IPS DF 6.9 (cell line): ENCODE measurements at regions not wholly inside any gene's neighbourhood (a gene's known extent, or its start where the extent isn't known, plus 50 kb on each side); places are given as distances from the start of the nearest gene placed in this dataset.

Experiments used
- DNase-seq: peaks from one replicate; pipeline ENCODE4 v3.0.0-alpha.2; 2013; ENCODE audit warnings: low read depth, low spot score
- H3K27ac ChIP-seq: one replicate; pipeline ENCODE4 v1.5.1; 2013; ENCODE audit warnings: low read length, control low read depth
- H3K27me3 ChIP-seq: 2 replicates; pipeline ENCODE4 v1.6.1; 2013; ENCODE audit warnings: mild to moderate bottlenecking, low read length; ENCODE audit not compliant: control insufficient read depth, insufficient read depth
- H3K36me3 ChIP-seq: 2 replicates; pipeline ENCODE4 v1.6.1; 2013; ENCODE audit warnings: low read length; ENCODE audit not compliant: control insufficient read depth, insufficient read depth
- H3K4me1 ChIP-seq: 2 replicates; pipeline ENCODE4 v1.6.1; 2013; ENCODE audit warnings: low read length; ENCODE audit not compliant: control insufficient read depth, insufficient read depth
- H3K4me3 ChIP-seq: 2 replicates; pipeline ENCODE4 v1.5.1; 2013; ENCODE audit warnings: mild to moderate bottlenecking, low read length
- H3K9me3 ChIP-seq: 2 replicates; pipeline ENCODE4 v1.6.1; 2013; ENCODE audit warnings: low read length, inconsistent platforms; ENCODE audit not compliant: control insufficient read depth, insufficient read depth
- WGBS: extraction: QIAGEN DNeasy Blood & Tissue Kit; methylation state at CpG from one replicate; pipeline ENCODE4 v1.1.7; 2013; ENCODE audit warnings: mixed read lengths, missing lambda C conversion rate; ENCODE audit not compliant: insufficient read length, insufficient coverage; 5-methylcytosine and 5-hydroxymethylcytosine counted together

- no peak overlapping the region for H3K27ac ChIP-seq
Observed at GRCh38 chr3:117885011-117885441, 1149.6 kb downstream of the IGSF11 start.

GRCh38 chr3:117886147-117886546 is 1148.5 kb downstream of the IGSF11 start:
- H3K4me1 ChIP-seq = peaks cover 3% of the 10 kb centered on the region
- H3K36me3 ChIP-seq = no peaks in the 10 kb centered on the region
- H3K27me3 ChIP-seq = no peaks in the 10 kb centered on the region
- H3K4me3 ChIP-seq = no peak overlapping the region
- no peaks in the 10 kb centered on the region for H3K9me3 ChIP-seq
- no peak for DNase-seq
- no CpG with 5 or more reads among the region's 3 CpGs for WGBS
- H3K27ac ChIP-seq = no peak overlapping the region

More at GRCh38 chr3:117885011-117885441, 1149.6 kb downstream of the IGSF11 start:
- H3K4me3 ChIP-seq = no peak overlapping the region
- DNase-seq = no peak
- WGBS = no CpG with 5 or more reads among the region's 5 CpGs
- no peaks in the 10 kb centered on the region for H3K36me3 ChIP-seq
- H3K9me3 ChIP-seq = no peaks in the 10 kb centered on the region
- no peaks in the 10 kb centered on the region for H3K27me3 ChIP-seq
- peaks cover 3% of the 10 kb centered on the region for H3K4me1 ChIP-seq

GRCh38 chr3:117887031-117887430 is 1147.6 kb downstream of the IGSF11 start:
- H3K27me3 ChIP-seq = no peaks in the 10 kb centered on the region
- H3K4me1 ChIP-seq = peaks cover 3% of the 10 kb centered on the region
- H3K27ac ChIP-seq = no peak overlapping the region
- no peak for DNase-seq
- WGBS = no CpG with 5 or more reads among the region's 3 CpGs
- no peaks in the 10 kb centered on the region for H3K36me3 ChIP-seq
- no peaks in the 10 kb centered on the region for H3K9me3 ChIP-seq
- no peak overlapping the region for H3K4me3 ChIP-seq

- Histone ChIP-seq H3K9me3 (no peaks in the 10 kb centered on the region), H3K4me1 (peaks cover 3% of the 10 kb centered on the region), H3K27me3 (no peaks in the 10 kb centered on the region), H3K4me3 (no peak overlapping the region), H3K36me3 (no peaks in the 10 kb centered on the region), H3K27ac (no peak overlapping the region)
- no CpG with 5 or more reads among the region's 4 CpGs for WGBS
- no peak for DNase-seq
Observed at GRCh38 chr3:117887901-117888300, 1146.7 kb downstream of the IGSF11 start.

- no peaks in the 10 kb centered on the region for H3K27me3 ChIP-seq
- H3K27ac ChIP-seq = no peak overlapping the region
- no CpG with 5 or more reads among the region's 3 CpGs for WGBS
- no peaks in the 10 kb centered on the region for H3K9me3 ChIP-seq
- H3K36me3 ChIP-seq = no peaks in the 10 kb centered on the region
- H3K4me1 ChIP-seq = peaks cover 3% of the 10 kb centered on the region
- no peak overlapping the region for H3K4me3 ChIP-seq
- DNase-seq = no peak
Observed at GRCh38 chr3:117892431-117892841, 1142.2 kb downstream of the IGSF11 start.

- Histone ChIP-seq H3K27me3 (no peaks in the 10 kb centered on the region), H3K4me3 (no peak overlapping the region), H3K4me1 (peaks cover 3% of the 10 kb centered on the region), H3K36me3 (no peaks in the 10 kb centered on the region), H3K9me3 (no peaks in the 10 kb centered on the region), H3K27ac (no peak overlapping the region)
- no peak for DNase-seq
Observed at GRCh38 chr3:117893001-117893400, 1141.6 kb downstream of the IGSF11 start.

GRCh38 chr3:117893638-117894037 is 1141.0 kb downstream of the IGSF11 start:
- no peaks in the 10 kb centered on the region for H3K9me3 ChIP-seq
- no peaks in the 10 kb centered on the region; the same call in 1 of the 2 replicates for H3K4me1 ChIP-seq
- H3K27ac ChIP-seq = no peak overlapping the region
- no peak overlapping the region for H3K4me3 ChIP-seq
- DNase-seq = no peak
- no CpG with 5 or more reads among the region's 2 CpGs for WGBS
- no peaks in the 10 kb centered on the region for H3K36me3 ChIP-seq
- no peaks in the 10 kb centered on the region for H3K27me3 ChIP-seq

GRCh38 chr3:117898722-117899522 is 1135.7 kb downstream of the IGSF11 start:
- Histone ChIP-seq H3K27ac (no peak overlapping the region), H3K4me3 (no peak overlapping the region), H3K9me3 (no peaks in the 10 kb centered on the region), H3K4me1 (no peaks in the 10 kb centered on the region), H3K36me3 (no peaks in the 10 kb centered on the region), H3K27me3 (no peaks in the 10 kb centered on the region)
- DNase-seq = no peak
- no CpG with 5 or more reads among the region's 6 CpGs for WGBS

- no peaks in the 10 kb centered on the region for H3K4me1 ChIP-seq
- H3K9me3 ChIP-seq = no peaks in the 10 kb centered on the region
- no peaks in the 10 kb centered on the region for H3K27me3 ChIP-seq
- no peak for DNase-seq
- H3K4me3 ChIP-seq = no peak overlapping the region
- H3K27ac ChIP-seq = no peak overlapping the region
- no peaks in the 10 kb centered on the region for H3K36me3 ChIP-seq
Observed at GRCh38 chr3:117903226-117903625, 1131.4 kb downstream of the IGSF11 start.

- H3K4me1 ChIP-seq = peaks cover 2% of the 10 kb centered on the region; the same call in 1 of the 2 replicates
- no peak for DNase-seq
- H3K36me3 ChIP-seq = no peaks in the 10 kb centered on the region
- no CpG with 5 or more reads among the region's 3 CpGs for WGBS
- no peak overlapping the region for H3K27ac ChIP-seq
- H3K9me3 ChIP-seq = no peaks in the 10 kb centered on the region
- no peaks in the 10 kb centered on the region for H3K27me3 ChIP-seq
- no peak overlapping the region for H3K4me3 ChIP-seq
Observed at GRCh38 chr3:117910820-117911521, 1123.7 kb downstream of the IGSF11 start.
